Naive thymus-derived CD4-positive, alpha-beta T cell (primary cell): ENCODE measurements at regions not wholly inside any gene's neighbourhood (a gene's known extent, or its start where the extent isn't known, plus 50 kb on each side); places are given as distances from the start of the nearest gene placed in this dataset.

Experiments
- ATAC-seq: fragments of 150-1000 bp; cut with Tn5 transposase; 2 replicates; pipeline ENCODE4 v1.10.0; 2021; ENCODE audit warnings: mild to moderate bottlenecking, moderate library complexity
- CTCF ChIA-PET: fragments of 350-600 bp; sonication (Branson Sonifier 250); formaldehyde crosslinking; loops from one replicate; lab custom pipeline; 2021; ENCODE audit warnings: antibody characterized with exemption; lab: Charles Lee
- POLR2A ChIA-PET: fragments of 350-600 bp; sonication (Branson Sonifier 250); formaldehyde crosslinking; loops from one replicate; lab custom pipeline; 2021; ENCODE audit warnings: antibody characterized with exemption, inconsistent platforms; lab: Charles Lee
- DNase-seq, 9 donors: peaks; one replicate each; pipeline versions ENCODE4 v3.0.0 to v3.0.0-alpha.2; 2020 to 2022; ENCODE audit warnings: mixed read lengths in 1 of 9
- H3K27ac ChIP-seq: one replicate; pipeline ENCODE4 v1.7.0; 2013; ENCODE audit warnings: mild to moderate bottlenecking, low read depth, low read length, moderate library complexity
- H3K27me3 ChIP-seq, 2 donors: one replicate each; pipeline ENCODE4 v1.7.0; 2013; ENCODE audit warnings: low read length in 2 of 2, mild to moderate bottlenecking in 2 of 2, moderate library complexity in 2 of 2; ENCODE audit not compliant: control insufficient read depth in 2 of 2, insufficient read depth in 2 of 2
- H3K36me3 ChIP-seq, 3 experiments: 1 replicate in 2 of 3; 2 replicates in 1 of 3; pipeline ENCODE4 v1.7.0; 2013; ENCODE audit warnings: low read length in 3 of 3, mild to moderate bottlenecking in 3 of 3, moderate library complexity in 1 of 3; ENCODE audit not compliant: insufficient read depth in 3 of 3, control insufficient read depth in 2 of 3
- H3K4me1 ChIP-seq, 2 donors: one replicate each; pipeline ENCODE4 v1.7.0; 2013; ENCODE audit warnings: low read length in 2 of 2, mild to moderate bottlenecking in 2 of 2, moderate library complexity in 1 of 2; ENCODE audit not compliant: control insufficient read depth in 2 of 2, insufficient read depth in 2 of 2
- H3K4me3 ChIP-seq: 2 replicates; pipeline ENCODE4 v1.7.0; 2013; ENCODE audit warnings: mild to moderate bottlenecking, low read length
- H3K9me3 ChIP-seq, 3 experiments: 1 replicate in 2 of 3; 2 replicates in 1 of 3; pipeline ENCODE4 v1.7.0; 2013; ENCODE audit warnings: low read length in 3 of 3; ENCODE audit not compliant: control insufficient read depth in 2 of 3
- H3K27ac Mint-ChIP-seq, 9 donors: one replicate each; pipeline ENCODE4 v1.8.0; 2020 to 2022; ENCODE audit warnings: mixed read lengths in 9 of 9, mild to moderate bottlenecking in 8 of 9, moderate library complexity in 5 of 9, inconsistent platforms in 2 of 9
- H3K27me3 Mint-ChIP-seq, 5 donors: one replicate each; pipeline ENCODE4 v1.8.0; 2021 to 2022; ENCODE audit warnings: mixed read lengths in 5 of 5, mild to moderate bottlenecking in 1 of 5
- H3K36me3 Mint-ChIP-seq, 5 donors: one replicate each; pipeline ENCODE4 v1.8.0; 2020 to 2022; ENCODE audit warnings: mixed read lengths in 5 of 5, mild to moderate bottlenecking in 3 of 5, inconsistent platforms in 1 of 5
- H3K4me1 Mint-ChIP-seq, 7 donors: one replicate each; pipeline ENCODE4 v1.8.0; 2020 to 2022; ENCODE audit warnings: mixed read lengths in 7 of 7, mild to moderate bottlenecking in 3 of 7, inconsistent platforms in 1 of 7
- H3K4me3 Mint-ChIP-seq, 10 donors: one replicate each; pipeline ENCODE4 v1.8.0; 2020 to 2022; ENCODE audit warnings: mild to moderate bottlenecking in 10 of 10, mixed read lengths in 10 of 10, moderate library complexity in 6 of 10, inconsistent platforms in 2 of 10
- H3K9me3 Mint-ChIP-seq, 11 donors: one replicate each; pipeline ENCODE4 v1.8.0; 2020 to 2022; ENCODE audit warnings: mixed read lengths in 11 of 11, mild to moderate bottlenecking in 4 of 11, inconsistent platforms in 1 of 11, moderate library complexity in 1 of 11
- intact Hi-C, 2 donors: fragments of 100-400 bp; cut with micrococcal nuclease; formaldehyde crosslinking; loops; one replicate each; pipeline ENCODE4 v1.15.1; 2023

DNA sequence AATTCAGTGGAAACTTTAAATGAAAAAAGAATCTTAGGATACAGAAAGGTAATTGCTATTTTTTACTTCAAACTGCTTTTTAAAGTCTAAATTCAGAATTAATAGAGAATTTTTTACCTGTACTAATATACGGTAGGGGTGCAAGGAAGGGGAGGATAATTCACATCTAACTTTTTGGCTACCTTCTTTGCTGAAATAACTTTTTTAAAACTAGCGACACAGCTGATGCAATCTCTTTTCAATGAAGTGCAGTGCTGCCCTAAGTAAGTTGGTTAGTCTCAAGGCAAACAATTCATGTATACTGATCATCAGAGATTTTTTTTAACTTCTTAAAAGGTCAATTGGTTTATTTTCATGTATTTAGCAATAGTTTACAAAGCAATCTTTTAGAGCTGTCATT lies 119.8 kb downstream of the NEDD1 start:
- no peak overlapping the region for H3K4me3 ChIP-seq
- Mint-ChIP-seq H3K4me1 (no peaks in the 10 kb centered on the region), H3K36me3 (no peaks in the 10 kb centered on the region), H3K4me3 (no peak overlapping the region), H3K9me3 (no peaks in the 10 kb centered on the region), H3K27me3 (peaks cover 0 to 11% (median 9%) of the 10 kb centered on the region in 5 donors), H3K27ac (no peak overlapping the region)
- intact Hi-C loops = no loop called here
- ATAC-seq = no peak
- ChIA-PET POLR2A (no interaction called here), CTCF (no interaction called here)
- no peak for DNase-seq
- H3K4me1 ChIP-seq = no peaks in the 10 kb centered on the region
- H3K9me3 ChIP-seq = no peaks in the 10 kb centered on the region
- H3K27me3 ChIP-seq = no peaks in the 10 kb centered on the region
- H3K36me3 ChIP-seq = no peaks in the 10 kb centered on the region
- H3K27ac ChIP-seq = no peak overlapping the region

DNA sequence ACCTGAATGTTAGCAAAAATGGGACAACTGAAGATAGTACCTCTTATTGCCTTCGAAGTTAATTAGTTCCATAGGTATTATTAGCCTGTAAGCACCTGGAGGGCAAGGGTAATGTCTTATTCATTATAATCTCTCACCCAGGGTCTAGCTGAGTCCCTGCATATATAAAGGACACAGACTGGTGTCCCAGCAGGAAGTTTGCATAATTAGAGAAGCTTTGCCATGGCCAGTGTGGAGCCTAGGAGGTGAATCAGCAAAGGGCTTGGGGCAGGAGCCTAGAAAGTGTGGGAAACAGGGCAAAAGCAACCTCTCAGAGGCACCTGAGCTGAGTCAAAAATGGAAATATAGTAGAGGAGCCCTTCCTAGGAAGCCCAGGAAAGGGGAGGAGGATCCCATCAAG lies 120.4 kb downstream of the NEDD1 start:
- ATAC-seq = no peak

DNA sequence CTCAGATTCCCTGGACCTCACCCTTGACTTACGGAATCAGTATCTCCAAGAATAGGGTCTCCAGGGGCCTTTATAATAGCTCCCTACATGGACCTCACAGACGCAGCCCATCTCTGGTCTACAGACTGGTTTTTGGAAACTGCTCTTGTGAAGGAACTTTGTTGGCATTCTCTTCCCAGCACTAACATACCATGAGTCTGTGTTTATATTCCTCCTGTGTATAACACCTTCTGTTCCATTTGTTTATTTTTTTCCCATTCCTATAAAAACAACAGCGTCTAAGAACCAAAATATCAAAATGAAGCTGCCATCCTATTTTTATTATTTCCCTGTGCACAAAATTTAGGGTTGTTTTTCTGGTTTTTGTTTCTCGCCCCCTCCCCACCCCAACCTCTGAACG lies 131.1 kb downstream of the NEDD1 start:
- Histone ChIP-seq H3K27me3 (no peaks in the 10 kb centered on the region), H3K9me3 (no peaks in the 10 kb centered on the region), H3K4me3 (no peak overlapping the region), H3K27ac (no peak overlapping the region), H3K4me1 (no peaks in the 10 kb centered on the region), H3K36me3 (no peaks in the 10 kb centered on the region)
- CTCF ChIA-PET = no interaction called here
- no peaks in the 10 kb centered on the region for H3K4me1 Mint-ChIP-seq
- no peak overlapping the region for H3K4me3 Mint-ChIP-seq
- H3K36me3 Mint-ChIP-seq = no peaks in the 10 kb centered on the region
- POLR2A ChIA-PET = no interaction called here
- H3K27me3 Mint-ChIP-seq = peaks cover 0 to 32% (median 18%) of the 10 kb centered on the region in 5 donors
- DNase-seq (no peak), ATAC-seq (no peak)
- intact Hi-C loops = no loop called here
- no peak overlapping the region for H3K27ac Mint-ChIP-seq
- peaks cover 0 to 6% (median 0%) of the 10 kb centered on the region in 11 donors for H3K9me3 Mint-ChIP-seq

More for the DNA sequence above, 120.4 kb downstream of the NEDD1 start:
- Histone ChIP-seq H3K9me3 (no peaks in the 10 kb centered on the region), H3K27ac (no peak overlapping the region), H3K27me3 (no peaks in the 10 kb centered on the region), H3K4me1 (no peaks in the 10 kb centered on the region), H3K4me3 (no peak overlapping the region), H3K36me3 (no peaks in the 10 kb centered on the region)
- H3K27ac Mint-ChIP-seq = no peak overlapping the region
- H3K9me3 Mint-ChIP-seq = no peaks in the 10 kb centered on the region
- no peaks in the 10 kb centered on the region for H3K36me3 Mint-ChIP-seq
- H3K4me3 Mint-ChIP-seq = no peak overlapping the region
- intact Hi-C loops = no loop called here
- CTCF ChIA-PET = no interaction called here
- POLR2A ChIA-PET = no interaction called here
- DNase-seq = no peak
- peaks cover 0 to 14% (median 11%) of the 10 kb centered on the region in 5 donors for H3K27me3 Mint-ChIP-seq
- H3K4me1 Mint-ChIP-seq = no peaks in the 10 kb centered on the region

DNA sequence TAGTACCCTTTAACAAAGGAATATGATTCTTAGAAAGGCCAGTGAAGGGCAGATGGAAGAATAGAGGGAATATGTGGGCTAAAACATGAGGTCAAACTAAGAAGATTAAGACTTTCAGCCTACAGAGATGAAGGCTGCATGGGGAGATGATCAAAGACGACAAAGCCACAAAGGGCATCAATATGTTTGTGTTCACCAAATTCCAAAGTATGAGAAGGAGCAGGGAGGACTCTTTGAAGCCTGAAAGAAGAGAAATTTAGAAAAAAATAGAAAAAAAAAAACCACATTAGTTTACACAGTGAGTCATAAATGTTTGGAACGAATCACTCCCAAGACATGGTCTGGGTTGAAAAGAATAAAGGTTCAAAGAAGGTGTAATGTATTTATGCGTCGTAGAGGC lies 131.8 kb downstream of the NEDD1 start:
- H3K4me1 ChIP-seq = no peaks in the 10 kb centered on the region
- H3K36me3 Mint-ChIP-seq = no peaks in the 10 kb centered on the region
- ChIA-PET POLR2A (no interaction called here), CTCF (no interaction called here)
- H3K9me3 Mint-ChIP-seq = peaks cover 0 to 6% (median 0%) of the 10 kb centered on the region in 11 donors
- H3K9me3 ChIP-seq = no peaks in the 10 kb centered on the region
- peaks cover 0 to 28% (median 18%) of the 10 kb centered on the region in 5 donors for H3K27me3 Mint-ChIP-seq
- no peak overlapping the region for H3K4me3 Mint-ChIP-seq
- DNase-seq (no peak), ATAC-seq (no peak)
- no peak overlapping the region for H3K27ac ChIP-seq
- H3K27ac Mint-ChIP-seq = no peak overlapping the region
- no peaks in the 10 kb centered on the region for H3K27me3 ChIP-seq
- H3K4me3 ChIP-seq = no peak overlapping the region
- intact Hi-C loops = no loop called here
- no peaks in the 10 kb centered on the region for H3K36me3 ChIP-seq
- no peaks in the 10 kb centered on the region for H3K4me1 Mint-ChIP-seq

DNA sequence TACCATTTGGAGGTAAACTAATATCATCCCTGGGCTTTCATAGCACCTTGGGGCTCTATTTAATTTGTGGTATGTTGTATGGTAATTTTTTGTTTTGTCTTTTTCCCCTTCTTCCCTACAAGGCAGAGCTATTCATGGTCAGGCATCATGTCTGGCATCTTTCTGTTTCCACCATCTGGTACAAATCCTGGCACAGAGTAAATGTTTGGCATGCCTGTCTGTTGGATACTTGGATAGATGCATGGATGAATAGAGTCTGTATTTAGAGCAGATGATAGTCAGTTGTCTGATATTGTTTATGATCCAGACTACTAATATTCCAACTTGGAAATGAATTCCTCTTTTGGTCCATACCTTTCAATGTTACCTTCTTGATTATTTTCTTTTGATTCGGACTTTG lies 139.8 kb downstream of the NEDD1 start:
- Mint-ChIP-seq H3K27me3 (peaks cover 0 to 18% (median 9%) of the 10 kb centered on the region in 5 donors), H3K4me1 (no peaks in the 10 kb centered on the region), H3K9me3 (peaks cover 0 to 3% (median 0%) of the 10 kb centered on the region in 11 donors), H3K27ac (no peak overlapping the region), H3K4me3 (no peak overlapping the region), H3K36me3 (no peaks in the 10 kb centered on the region)
- no peaks in the 10 kb centered on the region for H3K27me3 ChIP-seq
- ChIA-PET CTCF (no interaction called here), POLR2A (no interaction called here)
- DNase-seq (no peak), ATAC-seq (no peak)
- H3K4me1 ChIP-seq = no peaks in the 10 kb centered on the region
- H3K4me3 ChIP-seq = no peak overlapping the region
- no peak overlapping the region for H3K27ac ChIP-seq
- H3K9me3 ChIP-seq = no peaks in the 10 kb centered on the region
- intact Hi-C loops = no loop called here
- H3K36me3 ChIP-seq = no peaks in the 10 kb centered on the region

DNA sequence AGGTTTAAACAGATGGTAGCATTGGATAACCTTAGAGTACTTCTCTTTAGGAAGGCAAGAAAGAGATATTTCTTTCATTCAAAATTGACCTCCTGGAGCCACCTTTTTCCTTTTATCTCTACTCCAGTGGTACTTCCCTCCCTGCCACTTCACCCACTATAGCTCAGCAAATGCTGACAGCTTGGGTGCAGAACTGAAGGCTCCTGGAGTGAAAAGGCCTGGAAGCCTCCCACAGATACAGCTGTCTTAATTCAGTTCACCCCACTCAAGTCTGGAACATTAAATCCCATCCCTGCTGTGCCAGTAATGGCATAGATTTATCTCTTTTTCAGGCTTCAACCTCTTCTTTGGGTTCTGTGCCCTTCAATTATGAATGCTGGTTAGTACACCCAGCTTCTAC lies 140.3 kb downstream of the NEDD1 start:
- peaks cover 0 to 3% (median 0%) of the 10 kb centered on the region in 11 donors for H3K9me3 Mint-ChIP-seq
- ChIA-PET CTCF (no interaction called here), POLR2A (no interaction called here)
- H3K27me3 ChIP-seq = no peaks in the 10 kb centered on the region
- H3K4me1 ChIP-seq = no peaks in the 10 kb centered on the region
- H3K4me1 Mint-ChIP-seq = no peaks in the 10 kb centered on the region
- no peaks in the 10 kb centered on the region for H3K36me3 ChIP-seq
- H3K27me3 Mint-ChIP-seq = peaks cover 0 to 20% (median 9%) of the 10 kb centered on the region in 5 donors
- DNase-seq (no peak), ATAC-seq (no peak)
- no peaks in the 10 kb centered on the region for H3K9me3 ChIP-seq
- no peaks in the 10 kb centered on the region for H3K36me3 Mint-ChIP-seq
- intact Hi-C loops = no loop called here
- H3K4me3 Mint-ChIP-seq = no peak overlapping the region
- H3K27ac Mint-ChIP-seq = no peak overlapping the region
- no peak overlapping the region for H3K27ac ChIP-seq
- no peak overlapping the region for H3K4me3 ChIP-seq

DNA sequence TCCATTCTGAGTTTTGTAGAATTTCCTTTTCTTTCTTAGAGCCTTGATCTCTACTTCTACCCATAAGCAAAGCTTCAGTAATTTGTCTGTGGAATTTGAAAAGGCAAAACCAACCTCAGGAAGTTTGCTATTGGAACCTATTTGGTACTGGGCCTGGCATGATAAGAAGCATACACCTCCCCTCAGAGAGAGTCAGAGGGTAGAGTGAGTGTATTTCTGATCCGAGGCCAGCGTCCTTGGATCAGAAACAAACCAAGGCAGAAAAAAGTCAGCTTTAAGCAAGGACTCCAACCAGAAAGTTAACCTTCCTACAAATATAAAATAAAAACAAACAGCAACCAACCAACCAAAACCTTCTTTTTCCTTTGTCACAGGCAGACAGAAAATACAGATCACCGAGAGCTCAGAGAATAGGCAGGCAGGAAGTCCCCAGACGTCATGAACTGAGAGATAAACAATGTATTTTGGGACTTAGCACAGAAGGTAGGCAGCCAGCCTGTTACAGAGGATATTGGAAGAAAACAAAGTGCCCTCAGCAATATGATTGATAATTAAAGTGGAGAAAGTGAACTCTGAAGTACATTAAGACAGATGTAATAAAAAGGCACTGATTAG lies 141.5 kb downstream of the NEDD1 start:
- Mint-ChIP-seq H3K27ac (no peak overlapping the region), H3K36me3 (no peaks in the 10 kb centered on the region), H3K4me3 (no peak overlapping the region), H3K9me3 (peaks cover 0 to 2% (median 0%) of the 10 kb centered on the region in 11 donors), H3K27me3 (peaks cover 0 to 22% (median 11%) of the 10 kb centered on the region in 5 donors), H3K4me1 (no peaks in the 10 kb centered on the region)
- no peak overlapping the region for H3K4me3 ChIP-seq
- H3K9me3 ChIP-seq = no peaks in the 10 kb centered on the region
- POLR2A ChIA-PET = no interaction called here
- H3K4me1 ChIP-seq = no peaks in the 10 kb centered on the region
- H3K36me3 ChIP-seq = no peaks in the 10 kb centered on the region
- H3K27me3 ChIP-seq = no peaks in the 10 kb centered on the region
- H3K27ac ChIP-seq = no peak overlapping the region
- CTCF ChIA-PET = no interaction called here
- ATAC-seq = no peak
- intact Hi-C loops = no loop called here
- no peak for DNase-seq
